ENCODE measurements at regions not wholly inside any gene's neighbourhood (a gene's known extent, or its start where the extent isn't known, plus 50 kb on each side); places are given as distances from the start of the nearest gene placed in this dataset.

DNA sequence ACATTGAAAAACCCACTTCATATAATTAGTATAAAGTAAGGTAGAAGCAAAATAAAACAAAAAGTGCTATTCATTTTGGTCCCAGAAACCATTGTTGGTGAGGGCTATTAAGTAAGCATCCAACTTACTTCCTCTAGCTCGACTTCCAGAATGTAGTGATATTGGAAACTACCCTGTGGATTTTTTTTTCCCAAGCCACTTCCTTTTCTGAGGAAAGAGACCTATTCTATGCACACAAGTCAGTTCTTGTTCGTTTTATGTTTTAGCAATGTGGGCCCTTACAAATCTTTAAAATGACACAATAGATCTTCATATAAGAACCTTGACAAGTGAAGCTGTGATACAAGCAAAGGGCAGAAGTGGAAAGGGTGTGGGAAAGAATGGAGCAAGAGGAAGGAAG lies 402.0 kb upstream of the TBL1XR1 start:
- DNase-seq (ENCODE audit: low read depth), result no peak

DNA sequence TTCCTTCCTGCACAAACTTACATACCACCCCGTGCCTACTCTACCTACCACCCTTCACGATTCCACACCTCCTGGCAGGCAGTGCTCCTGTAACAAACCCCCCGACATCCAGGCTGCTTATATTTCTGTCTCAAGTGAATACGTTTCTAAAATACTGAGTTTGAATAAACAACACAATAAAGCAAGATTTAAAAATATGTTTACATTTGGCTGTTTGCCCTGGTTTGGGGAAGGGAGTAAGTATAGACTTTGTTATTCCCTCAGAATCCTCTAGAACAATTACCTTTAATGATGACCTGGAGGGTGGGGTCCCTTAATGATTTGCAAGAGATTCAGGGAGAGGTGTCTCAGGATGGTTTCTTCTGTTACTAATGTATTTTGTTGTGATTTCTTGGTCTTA lies 402.6 kb upstream of the TBL1XR1 start:
- DNase-seq (ENCODE audit: low read depth), result no peak

DNA sequence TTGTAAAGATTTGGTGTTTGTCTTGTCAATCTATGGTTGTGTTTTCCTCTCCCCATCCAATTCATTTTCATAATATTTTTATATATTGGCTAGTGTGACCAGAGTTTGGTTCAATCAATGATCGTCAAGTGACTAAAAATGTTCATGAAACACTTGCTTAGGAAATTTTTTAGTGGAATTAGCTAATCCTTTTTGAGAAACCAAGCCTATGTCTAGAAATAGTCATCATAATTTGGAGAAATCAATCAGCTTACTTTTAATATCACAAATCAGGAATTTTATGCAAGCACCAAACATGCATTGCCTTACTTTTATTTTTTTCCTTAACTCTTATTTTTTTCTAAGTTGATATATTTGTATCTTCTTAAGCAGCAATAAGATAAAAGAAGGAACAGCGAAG lies 403.1 kb upstream of the TBL1XR1 start:
- no peak for DNase-seq (ENCODE audit: low read depth)

DNA sequence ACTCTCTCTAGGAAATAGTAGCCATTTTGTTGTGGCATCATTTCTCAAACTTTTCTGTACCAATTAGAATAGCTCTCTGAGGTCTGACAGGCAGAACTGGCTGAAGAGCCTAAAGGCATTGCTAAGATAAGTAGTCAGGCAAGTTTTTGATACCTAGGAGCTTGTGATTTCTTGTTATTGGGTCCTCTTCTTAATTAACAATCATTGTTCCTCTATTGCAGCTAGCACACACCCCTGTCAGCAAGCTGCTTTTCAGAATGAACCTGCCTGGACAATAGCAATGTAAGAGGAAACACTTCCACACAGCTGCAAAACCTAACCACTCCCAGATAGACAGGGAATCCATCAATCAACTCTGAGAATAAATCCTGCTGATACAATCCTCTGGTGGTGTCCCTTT lies 403.9 kb upstream of the TBL1XR1 start:
- DNase-seq (ENCODE audit: low read depth), result no peak

DNA sequence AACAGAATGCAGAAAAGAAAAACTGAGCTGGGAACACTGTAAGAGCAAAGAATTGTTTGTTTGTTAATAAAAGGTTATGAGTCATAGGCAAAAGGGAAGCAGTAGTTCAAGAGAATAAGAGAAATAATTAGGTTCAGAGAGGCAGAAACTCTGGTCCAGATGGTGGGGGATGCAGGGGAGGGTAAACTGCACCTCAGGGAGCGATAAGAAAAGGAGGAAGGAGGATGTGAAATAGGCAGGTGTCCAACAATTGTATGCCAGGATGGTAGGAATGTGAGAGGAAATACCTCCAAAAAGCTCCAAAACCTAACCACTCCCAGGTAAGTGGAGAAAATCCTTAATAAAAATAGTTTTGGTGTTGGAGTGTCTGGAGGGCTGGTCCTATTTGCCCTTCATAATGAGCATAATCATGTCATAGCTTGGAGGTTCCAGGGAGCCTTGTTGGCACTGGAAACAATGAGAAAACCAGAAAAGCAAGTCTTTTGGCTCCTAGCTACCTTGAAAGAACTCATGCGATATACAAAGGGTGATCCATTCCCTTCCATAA lies 405.4 kb upstream of the TBL1XR1 start:
- no peak for DNase-seq (ENCODE audit: low read depth)

DNA sequence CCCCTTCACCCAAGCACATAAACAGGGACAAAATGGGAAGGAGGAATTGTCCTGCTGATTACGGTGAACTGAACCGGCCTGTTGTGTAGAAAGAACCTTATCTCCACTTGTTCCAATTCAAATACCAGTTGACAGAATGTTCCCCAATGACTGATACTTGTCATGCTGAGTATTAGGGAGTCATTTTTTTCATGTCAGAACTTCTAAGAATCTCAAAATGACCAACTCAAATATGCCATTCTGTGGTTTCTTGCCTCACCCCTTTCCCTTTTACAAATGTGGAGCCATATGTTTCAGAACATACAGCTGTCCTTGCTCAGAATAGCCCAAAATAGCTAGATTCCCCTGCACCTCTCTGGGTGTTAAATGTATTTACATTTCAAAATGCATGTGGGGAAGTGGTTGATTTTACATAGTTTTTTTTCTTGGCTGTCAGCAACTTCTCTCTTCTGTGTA lies 405.9 kb upstream of the TBL1XR1 start:
- no peak for DNase-seq (ENCODE audit: low read depth)

DNA sequence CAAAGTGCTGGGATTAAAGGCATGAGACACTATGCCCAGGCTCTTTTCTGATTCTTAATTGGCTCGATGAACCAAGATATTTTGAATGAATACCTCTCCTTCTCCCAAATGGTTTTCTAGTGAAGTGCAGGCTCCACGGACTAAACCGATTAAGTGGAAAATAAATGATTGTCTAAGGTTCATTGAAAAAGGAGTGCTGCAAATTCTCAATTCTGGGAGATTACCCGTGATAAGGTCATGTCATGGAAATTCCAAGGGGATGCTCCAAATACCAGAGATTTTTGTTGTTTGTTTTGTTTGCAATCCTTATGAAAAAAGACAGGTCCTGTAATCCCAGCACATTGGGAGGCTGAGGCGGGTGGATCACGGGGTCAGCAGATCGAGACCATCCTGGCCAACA lies 406.9 kb upstream of the TBL1XR1 start:
- no peak for DNase-seq (ENCODE audit: low read depth)

DNA sequence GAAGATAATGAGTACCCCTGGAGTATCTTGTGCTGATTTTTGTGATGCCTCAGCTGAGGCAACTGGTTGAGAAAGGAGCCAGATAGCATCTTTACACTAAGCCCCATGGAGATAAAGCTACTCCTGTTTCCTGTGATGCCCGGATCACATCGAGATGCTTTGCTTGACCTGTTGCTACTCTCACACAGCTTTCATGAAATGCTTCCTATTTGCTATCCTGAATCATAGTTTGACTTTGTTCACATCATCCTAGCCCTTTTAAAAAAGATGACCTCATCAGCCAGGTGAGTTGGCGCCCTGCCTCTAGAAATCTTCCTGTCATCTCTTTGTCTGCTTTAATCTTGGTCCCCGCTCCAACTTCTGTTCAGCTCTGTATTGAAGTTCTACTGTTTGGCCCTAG lies 409.6 kb upstream of the TBL1XR1 start:
- no peak for DNase-seq (ENCODE audit: low read depth)

DNA sequence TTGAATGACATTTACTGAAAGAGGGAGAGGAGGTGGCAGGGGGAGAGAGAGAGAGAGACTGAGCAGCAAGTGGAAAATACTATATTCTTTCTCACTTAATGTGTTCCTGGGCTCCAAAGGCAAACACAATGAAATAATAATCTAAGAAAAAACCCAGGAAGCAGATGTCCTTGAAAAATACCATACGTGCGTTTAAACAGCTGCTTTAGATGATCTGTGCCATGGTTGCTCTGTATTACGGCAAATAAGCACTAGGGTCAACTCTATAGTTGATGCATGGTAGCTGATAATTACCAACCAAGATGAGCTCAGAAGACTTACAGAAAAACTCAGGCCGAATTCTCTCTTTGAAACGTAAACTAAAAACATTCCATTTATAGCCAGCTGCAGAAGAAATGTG lies 410.3 kb upstream of the TBL1XR1 start:
- DNase-seq (ENCODE audit: low read depth), result no peak

DNA sequence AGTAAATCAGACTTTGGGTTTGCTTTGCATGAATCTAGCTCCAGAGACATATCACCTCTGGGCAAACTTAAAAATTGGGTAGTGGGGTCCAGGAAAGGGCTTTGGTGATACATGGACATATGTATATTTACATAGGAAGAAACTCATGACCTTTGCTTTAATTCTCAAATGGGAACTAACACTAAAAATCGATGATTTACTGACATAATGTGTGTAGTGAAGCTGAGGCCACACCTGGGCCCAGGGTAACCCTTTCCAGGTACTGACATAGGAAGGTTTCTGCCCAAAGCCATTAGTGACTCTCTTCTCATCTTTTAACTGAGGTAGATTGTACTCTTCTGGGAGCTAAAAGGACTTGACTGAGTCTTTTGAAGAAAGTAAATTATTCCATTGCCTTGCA lies 411.2 kb upstream of the TBL1XR1 start:
- DNase-seq (ENCODE audit: low read depth), result no peak

DNA sequence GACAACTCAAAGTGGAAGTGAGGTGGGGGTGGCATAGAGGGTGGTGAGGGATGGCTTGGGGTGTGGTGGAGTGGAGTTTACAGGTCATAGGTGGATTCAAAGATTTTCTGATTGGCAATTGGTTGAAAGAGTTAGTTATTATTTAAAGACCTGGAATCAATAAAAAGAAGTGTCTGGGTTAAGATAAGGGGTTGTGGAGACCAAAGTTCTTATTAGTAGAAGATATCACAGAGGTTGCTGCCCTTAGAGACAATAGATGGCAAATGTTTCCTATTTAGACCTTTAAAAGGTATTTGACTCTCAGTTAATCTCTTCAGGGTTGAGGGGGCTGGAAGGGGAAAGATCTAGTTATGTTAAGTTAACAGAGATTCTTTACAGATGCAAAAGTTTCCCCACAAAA lies 412.3 kb upstream of the TBL1XR1 start:
- DNase-seq (ENCODE audit: low read depth), result no peak

DNA sequence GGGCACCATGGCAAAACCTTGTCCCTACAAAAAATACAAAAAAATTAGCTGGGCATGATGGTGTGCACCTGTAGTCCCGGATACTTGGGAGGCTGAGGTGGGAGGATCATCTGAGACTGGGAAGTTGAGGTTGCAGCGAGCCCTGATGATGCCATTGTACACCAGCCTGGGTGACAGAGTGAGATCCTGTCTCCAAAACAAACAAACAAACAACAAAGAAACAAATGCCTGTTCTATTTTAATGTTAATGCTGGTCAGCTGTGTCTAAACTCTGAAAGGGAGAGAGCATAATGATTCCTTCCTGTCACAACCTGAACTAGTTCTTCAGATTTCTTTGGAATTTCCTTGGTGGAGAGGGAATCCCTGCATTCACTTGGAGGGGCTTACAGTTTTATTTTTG lies 413.0 kb upstream of the TBL1XR1 start:
- no peak for DNase-seq (ENCODE audit: low read depth)

DNA sequence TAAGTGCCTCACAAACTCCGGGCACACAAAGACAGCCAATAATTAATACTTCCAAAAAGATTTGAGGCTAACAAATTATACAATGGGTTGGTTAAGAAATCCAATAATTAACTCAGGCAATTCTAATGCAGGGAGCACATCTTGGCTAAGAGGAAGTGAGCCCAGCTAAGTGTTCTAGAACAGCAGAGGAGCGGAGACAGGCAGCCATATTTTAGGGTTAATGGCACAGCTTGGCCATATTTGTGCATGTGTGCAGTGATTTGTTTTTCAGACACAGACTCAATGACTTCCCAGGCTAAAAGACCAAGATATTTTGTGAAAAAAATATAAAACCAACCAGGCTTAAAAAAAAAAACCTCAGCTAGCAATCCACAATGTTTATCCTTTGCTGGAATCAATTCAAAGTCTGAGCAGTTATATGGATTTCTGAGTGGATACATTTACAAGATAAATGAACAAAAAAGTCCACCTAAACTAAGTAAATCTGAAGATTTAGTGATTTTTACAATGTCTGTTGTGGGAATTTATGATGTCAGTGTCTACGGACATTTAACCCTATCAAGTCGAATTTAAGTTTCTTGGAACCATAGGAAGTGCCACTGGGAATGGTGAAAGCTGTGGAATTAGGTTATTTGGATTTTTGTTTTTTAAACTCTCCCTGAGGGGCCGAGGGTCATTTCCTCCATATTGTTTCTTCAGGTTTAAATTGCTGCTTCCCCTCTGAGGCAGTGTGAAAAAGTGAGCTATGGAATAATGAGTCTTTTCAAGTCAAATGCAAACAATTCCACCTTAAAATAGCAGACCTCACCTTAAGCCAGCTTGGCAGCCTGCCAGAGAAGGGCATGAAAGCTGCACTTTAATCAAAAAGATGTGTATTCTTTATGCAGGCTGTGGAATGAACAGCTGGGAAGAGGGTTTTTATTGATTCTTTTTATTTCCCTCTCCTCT lies 413.7 kb upstream of the TBL1XR1 start:
- DNase-seq (ENCODE audit: low read depth), result no peak

DNA sequence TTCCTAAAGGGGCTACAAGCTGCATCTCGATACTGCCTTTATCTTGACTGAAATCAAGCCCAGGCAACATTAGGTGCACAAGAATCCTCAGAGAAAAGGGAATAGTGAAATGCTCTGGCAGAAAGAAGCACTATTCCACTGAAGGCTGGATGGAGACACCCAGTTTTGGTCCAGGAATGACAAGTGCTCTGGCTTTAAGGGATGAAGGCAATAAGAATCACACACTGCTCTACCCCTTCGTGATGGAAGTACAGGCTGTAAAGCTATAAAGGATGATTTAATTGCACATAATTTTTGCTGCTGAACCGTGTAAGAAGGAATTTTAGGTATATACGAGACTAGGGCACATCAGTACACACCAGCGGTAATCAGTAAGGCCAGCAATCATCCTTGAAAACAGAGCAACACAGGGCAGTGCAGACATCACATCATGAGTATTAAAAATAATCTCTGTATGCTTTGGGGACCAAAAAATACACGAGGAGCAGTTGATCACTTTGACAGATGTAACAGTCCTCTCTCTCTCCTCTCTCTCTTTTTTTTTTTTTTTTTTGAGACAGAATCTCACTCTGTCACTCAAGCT lies 414.6 kb upstream of the TBL1XR1 start:
- DNase-seq (ENCODE audit: low read depth), result no peak

DNA sequence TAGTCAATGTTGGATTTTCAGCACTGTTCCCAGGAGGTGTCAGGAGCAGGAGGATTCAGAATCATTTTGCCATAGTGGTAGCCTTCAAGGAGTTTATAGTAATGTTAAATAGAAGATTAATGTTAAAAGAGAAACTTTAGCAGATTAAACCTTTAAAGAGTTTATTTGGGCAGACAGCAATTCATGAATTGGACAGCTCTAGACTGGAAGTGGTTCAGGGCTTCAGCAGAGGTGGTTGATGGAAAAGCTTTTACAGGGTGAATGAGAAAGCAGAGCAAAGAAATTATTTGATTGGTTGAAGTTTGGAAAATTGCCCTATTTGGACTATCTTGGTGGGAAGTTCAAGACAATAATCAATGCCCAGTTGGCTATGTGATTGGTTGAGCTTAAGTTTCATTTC lies 416.6 kb upstream of the TBL1XR1 start:
- no peak for DNase-seq (ENCODE audit: low read depth)

DNA sequence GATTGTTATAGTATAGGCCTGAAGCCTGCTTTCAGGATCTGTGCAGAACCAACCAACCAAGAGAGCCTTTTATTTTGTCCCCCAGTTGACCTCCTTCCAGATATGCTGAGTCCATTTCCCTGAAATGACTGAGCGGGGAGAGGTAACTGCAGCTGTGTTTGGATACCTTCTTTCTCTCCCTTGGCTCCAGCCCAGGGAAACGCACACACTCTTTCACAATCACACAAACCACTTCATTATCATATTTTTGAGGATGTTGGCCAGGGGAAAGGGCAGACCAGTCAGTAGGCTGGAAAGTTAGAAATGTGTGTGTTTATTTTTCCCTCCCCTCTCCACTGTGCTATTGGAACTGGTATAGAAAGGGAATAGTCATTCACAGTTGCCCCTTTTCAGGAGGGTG lies 417.7 kb upstream of the TBL1XR1 start:
- no peak for DNase-seq (ENCODE audit: low read depth)

DNA sequence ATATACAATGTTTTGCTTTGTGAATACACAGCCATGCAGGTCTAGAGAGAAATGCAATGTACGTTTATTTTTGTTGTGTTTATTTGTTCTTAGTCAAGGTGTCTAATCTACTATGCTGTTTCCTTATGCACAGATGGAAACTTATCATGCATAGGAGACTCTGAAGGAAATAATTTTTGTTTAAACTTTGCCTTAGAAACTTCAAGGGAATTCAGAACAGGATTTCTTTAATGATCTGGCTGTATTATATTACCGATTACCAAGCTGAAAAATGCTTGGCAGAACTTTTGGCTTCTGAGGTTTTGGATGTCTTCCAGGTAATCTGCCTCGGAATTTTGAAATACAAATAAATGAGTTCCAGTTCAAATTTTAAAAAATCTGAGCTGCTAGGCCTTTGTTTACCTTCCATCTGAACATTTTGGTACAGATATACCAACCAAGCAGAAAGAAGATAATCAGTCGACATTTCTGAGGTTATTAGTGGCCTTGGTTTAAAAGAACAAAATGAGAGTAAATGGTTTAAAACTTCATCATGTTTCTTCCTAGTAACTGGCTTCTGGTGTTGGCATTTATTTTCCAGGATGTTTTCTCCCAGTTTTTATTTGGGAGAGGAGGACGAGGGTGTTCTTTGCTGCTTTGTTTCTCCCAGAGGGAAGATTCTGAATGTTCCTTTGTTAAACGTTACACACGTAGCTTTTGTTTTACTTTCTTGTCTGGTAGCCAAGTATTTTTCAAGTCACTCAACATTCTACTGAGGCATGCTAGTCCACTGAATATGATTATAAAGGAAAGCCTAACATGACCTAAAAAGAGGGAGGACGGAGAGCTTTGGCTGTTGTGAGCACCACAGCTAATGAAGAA lies 421.8 kb upstream of the TBL1XR1 start:
- peak; percentile 37 for DNase-seq (ENCODE audit: low read depth)

DNA sequence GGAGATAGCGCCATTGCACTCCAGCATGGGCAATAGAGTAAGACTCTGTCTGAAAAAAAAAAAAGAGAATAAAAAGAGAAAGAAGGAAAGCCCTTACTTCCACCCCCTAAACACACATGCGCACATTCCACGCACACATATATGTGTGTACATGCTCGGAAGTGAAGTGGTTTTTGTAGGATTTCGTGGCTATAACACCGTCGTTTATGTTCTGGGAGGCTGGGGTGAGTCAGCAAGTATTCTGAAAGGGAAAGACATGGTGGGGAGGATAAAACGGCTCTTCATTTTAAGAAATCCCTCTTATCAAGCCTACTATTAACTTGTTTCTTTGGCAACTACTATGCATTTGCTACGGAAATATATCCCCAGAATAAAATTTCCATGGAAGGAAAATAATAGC lies 422.8 kb upstream of the TBL1XR1 start:
- DNase-seq (ENCODE audit: low read depth), result no peak

DNA sequence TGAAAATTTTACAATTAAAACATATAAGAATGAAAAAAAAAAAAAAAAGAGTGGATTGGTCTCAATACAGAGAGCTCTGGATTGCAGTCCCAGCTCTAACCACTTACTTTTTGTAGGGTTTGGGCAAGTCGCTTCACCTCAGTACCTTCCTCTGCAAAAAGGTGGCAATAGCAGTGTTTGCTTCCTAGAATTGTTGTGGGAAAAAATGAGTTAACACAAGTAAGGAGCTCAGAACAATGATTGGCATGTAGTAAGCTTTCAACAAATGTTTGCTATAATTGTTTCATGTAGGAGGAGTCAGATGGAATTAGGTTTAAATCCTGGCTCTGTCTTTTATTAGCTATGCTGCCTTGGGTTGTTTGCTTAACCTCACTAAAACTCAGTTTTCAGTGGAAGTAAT lies 425.2 kb upstream of the TBL1XR1 start:
- no peak for DNase-seq (ENCODE audit: low read depth)

DNA sequence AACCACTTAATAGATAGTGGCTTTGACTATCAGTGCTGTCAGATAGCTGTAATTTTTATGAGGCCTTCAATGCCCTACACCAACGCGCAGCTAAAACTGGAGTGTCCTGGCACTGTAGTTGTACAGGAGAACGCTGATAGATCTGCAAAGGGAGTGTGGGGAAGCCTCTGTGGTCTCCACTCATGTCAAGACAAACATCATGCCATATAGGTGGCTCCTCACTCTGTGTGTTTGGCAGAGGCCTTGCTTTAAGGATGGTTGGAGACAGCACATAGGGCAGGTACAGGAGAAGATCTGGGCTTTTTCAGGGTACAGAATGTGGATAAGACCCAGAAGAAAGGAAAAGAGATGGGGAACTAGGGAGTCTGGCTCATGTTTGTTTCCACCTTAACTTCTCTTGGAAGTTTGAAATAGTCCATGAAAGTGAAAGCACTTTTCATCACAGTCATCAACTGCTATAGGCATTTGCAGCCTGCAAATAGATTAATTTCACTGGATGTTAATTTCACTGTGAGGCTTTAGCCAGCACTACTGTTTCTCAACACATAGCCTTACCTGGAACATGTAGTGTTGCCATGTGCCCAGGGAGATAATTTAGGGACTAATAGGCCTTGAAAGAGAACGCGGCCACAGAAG lies 425.8 kb upstream of the TBL1XR1 start:
- no peak for DNase-seq (ENCODE audit: low read depth)

DNA sequence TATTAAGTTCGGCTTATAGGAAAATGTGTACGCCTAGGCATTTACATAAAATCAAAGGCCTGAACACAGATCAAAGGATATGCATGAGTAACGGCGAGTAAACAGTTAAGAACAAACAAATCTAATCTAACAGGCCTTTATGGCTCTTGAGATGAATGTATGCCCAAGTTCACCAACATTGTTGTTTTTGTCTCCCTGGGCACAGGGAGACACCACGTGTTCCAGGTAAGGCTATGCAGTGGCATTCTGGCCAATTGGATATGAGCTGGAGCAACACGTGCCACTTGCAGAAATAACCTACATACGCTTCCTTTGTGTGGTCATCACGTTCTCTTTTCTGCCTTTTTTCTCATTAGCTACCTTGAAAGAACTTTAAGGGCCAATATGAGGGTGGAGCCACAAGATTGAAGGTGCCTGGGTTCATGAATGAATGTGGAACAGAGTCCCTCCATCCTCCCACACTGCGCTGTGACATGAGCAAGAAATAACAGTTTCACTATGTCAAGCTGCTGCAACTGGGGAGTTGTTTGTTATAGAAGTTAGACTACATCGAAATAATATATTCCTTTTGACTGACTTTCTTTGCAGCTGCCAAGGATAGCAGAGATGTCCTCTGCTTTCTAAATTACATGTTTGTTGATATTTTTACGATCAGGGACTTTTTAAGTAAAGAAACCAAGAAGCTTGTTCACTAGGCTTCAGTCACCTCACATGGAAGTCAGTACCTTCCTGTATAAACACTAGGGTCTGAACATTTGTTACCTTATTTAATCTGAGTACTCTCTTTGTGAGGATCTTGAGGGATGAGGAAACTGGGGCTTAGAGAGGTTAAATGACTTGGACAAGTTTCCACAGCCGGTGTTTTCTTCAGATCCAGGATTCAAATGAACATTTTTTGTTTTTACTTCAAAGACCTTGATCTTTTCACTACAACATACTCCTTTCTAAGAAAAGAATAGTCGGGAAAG lies 427.5 kb upstream of the TBL1XR1 start:
- DNase-seq (ENCODE audit: low read depth), result no peak

Data from GM04503 (cell line).